GM19468 (cell line): ENCODE measurements at regions not wholly inside any gene's neighbourhood (a gene's known extent, or its start where the extent isn't known, plus 50 kb on each side); places are given as distances from the start of the nearest gene placed in this dataset.
"Not testable (repeated sequence)": the region's sequence is repeated elsewhere in the genome, so short reads cannot be mapped to it uniquely, and the experiment has no call there.

Source experiments
- ATAC-seq: cut with Tn5 transposase; IDR thresholded peaks from one replicate; pipeline ENCODE4 v1.9.1; 2021; ENCODE audit warnings: mild to moderate bottlenecking, moderate library complexity, moderate number of reproducible peaks; ENCODE audit not compliant: unreplicated experiment; ENCODE audit errors: extremely low read depth

GRCh38 chr11:87889126-87889525, 286.1 kb downstream of the RAB38 start:
- ATAC-seq, result no peak

- not testable (repeated sequence) for ATAC-seq
Observed at GRCh38 chr11:87885084-87885483, 290.2 kb downstream of the RAB38 start.

- no peak for ATAC-seq
Observed at GRCh38 chr11:87879118-87879517, 296.1 kb downstream of the RAB38 start.

GRCh38 chr11:87878373-87878825, 296.8 kb downstream of the RAB38 start:
- ATAC-seq, result no peak

- ATAC-seq, result no peak
Observed at GRCh38 chr11:87871056-87871455, 304.2 kb downstream of the RAB38 start.

- ATAC-seq, result no peak
Observed at GRCh38 chr11:87870086-87870485, 305.2 kb downstream of the RAB38 start.

- no peak for ATAC-seq
Observed at GRCh38 chr11:87866951-87867350, 308.3 kb downstream of the RAB38 start.

- ATAC-seq, result no peak
Observed at GRCh38 chr11:87861030-87861429, 314.2 kb downstream of the RAB38 start.

- no peak for ATAC-seq
Observed at GRCh38 chr11:87859636-87860035, 315.6 kb downstream of the RAB38 start.

GRCh38 chr11:87851827-87852226, 323.4 kb downstream of the RAB38 start:
- ATAC-seq, result no peak

GRCh38 chr11:87851234-87851633, 324.0 kb downstream of the RAB38 start:
- no peak for ATAC-seq

- ATAC-seq, result no peak
Observed at GRCh38 chr11:87849216-87849615, 326.0 kb downstream of the RAB38 start.

GRCh38 chr11:87840786-87841185, 334.5 kb downstream of the RAB38 start:
- ATAC-seq, result no peak

- no peak for ATAC-seq
Observed at GRCh38 chr11:87832211-87832610, 343.0 kb downstream of the RAB38 start.

- no peak for ATAC-seq
Observed at GRCh38 chr11:87820011-87820410, 355.2 kb downstream of the RAB38 start.

- ATAC-seq, result no peak
Observed at GRCh38 chr11:87819151-87819550, 356.1 kb downstream of the RAB38 start.

- no peak for ATAC-seq
Observed at GRCh38 chr11:87812571-87813365, 362.5 kb downstream of the RAB38 start.

- no peak for ATAC-seq
Observed at GRCh38 chr11:87810486-87810885, 364.8 kb downstream of the RAB38 start.

GRCh38 chr11:87809256-87809655, 366.0 kb downstream of the RAB38 start:
- no peak for ATAC-seq

- ATAC-seq, result no peak
Observed at GRCh38 chr11:87804176-87804575, 371.1 kb downstream of the RAB38 start.

- ATAC-seq, result no peak
Observed at GRCh38 chr11:87803748-87804147, 371.5 kb downstream of the RAB38 start.

- ATAC-seq, result not testable (repeated sequence)
Observed at GRCh38 chr11:87784862-87785261, 390.4 kb downstream of the RAB38 start.
